Thoracic aorta (tissue), 2 donors: ENCODE measurements at regions not wholly inside any gene's neighbourhood (a gene's known extent, or its start where the extent isn't known, plus 50 kb on each side); places are given as distances from the start of the nearest gene placed in this dataset.

ENCODE experiments used
- ATAC-seq: fragments of 150-250 bp; one replicate; pipeline ENCODE4 v1.8.0; 2017; ENCODE audit warnings: low read depth; ENCODE audit not compliant: insufficient number of reproducible peaks, low FRiP score
- DNase-seq: peaks from one replicate; pipeline ENCODE4 v3.0.0-alpha.2; 2020; ENCODE audit warnings: low spot score
- H3K27ac ChIP-seq, 2 donors: fragments of 200-600 bp; sonication (generic); 1 replicate in 1 of 2; 2 replicates in 1 of 2; pipeline ENCODE4 v1.5.1; 2016; ENCODE audit warnings: mild to moderate bottlenecking in 2 of 2, moderate library complexity in 2 of 2
- H3K27me3 ChIP-seq: fragments of 200-600 bp; sonication (generic); replicated peaks from 2 replicates; pipeline ENCODE4 v1.6.0; 2016; ENCODE audit warnings: mild to moderate bottlenecking; ENCODE audit not compliant: insufficient read depth
- H3K36me3 ChIP-seq: fragments of 200-600 bp; sonication (generic); one replicate; pipeline ENCODE4 v1.5.1; 2016
- H3K4me1 ChIP-seq, 2 donors: fragments of 200-600 bp; sonication (generic); 1 replicate in 1 of 2; 2 replicates in 1 of 2; pipeline versions ENCODE4 v1.5.1 to v1.6.0; 2016; ENCODE audit warnings: low read depth in 2 of 2, mild to moderate bottlenecking in 1 of 2; ENCODE audit not compliant: control insufficient read depth in 1 of 2
- H3K4me3 ChIP-seq: fragments of 200-600 bp; sonication (generic); 2 replicates; pipeline ENCODE4 v1.5.1; 2016; ENCODE audit warnings: mild to moderate bottlenecking
- H3K9me3 ChIP-seq: fragments of 200-600 bp; sonication (generic); 2 replicates; pipeline ENCODE4 v1.5.1; 2016
- CTCF ChIP-seq: fragments of 200-600 bp; sonication (generic); IDR thresholded peaks from one replicate; pipeline ENCODE4 v1.5.1; 2019; ENCODE audit warnings: antibody characterized with exemption

- no peak for TF ChIP-seq CTCF
- Histone ChIP-seq H3K4me3 (no peak overlapping the region), H3K9me3 (no peaks in the 10 kb centered on the region), H3K27ac (no peak overlapping the region), H3K27me3 (no peaks in the 10 kb centered on the region), H3K36me3 (no peaks in the 10 kb centered on the region), H3K4me1 (no peaks in the 10 kb centered on the region)
- DNase-seq (no peak), ATAC-seq (no peak)
Measured at GRCh38 chr1:5570931-5571330, 421.3 kb downstream of the NPHP4 start.

GRCh38 chr1:5568321-5568720 lies 423.9 kb downstream of the NPHP4 start:
- no peaks in the 10 kb centered on the region for H3K27me3 ChIP-seq
- H3K9me3 ChIP-seq = no peaks in the 10 kb centered on the region
- DNase-seq (no peak), ATAC-seq (no peak)
- no peaks in the 10 kb centered on the region for H3K4me1 ChIP-seq
- H3K27ac ChIP-seq = no peak overlapping the region
- H3K36me3 ChIP-seq = no peaks in the 10 kb centered on the region
- no peak for TF ChIP-seq CTCF
- H3K4me3 ChIP-seq = no peak overlapping the region

- DNase-seq (no peak), ATAC-seq (no peak)
- no peaks in the 10 kb centered on the region for H3K4me1 ChIP-seq
- no peaks in the 10 kb centered on the region for H3K27me3 ChIP-seq
- TF ChIP-seq CTCF = no peak
- no peak overlapping the region for H3K4me3 ChIP-seq
- no peak overlapping the region for H3K27ac ChIP-seq
- H3K36me3 ChIP-seq = no peaks in the 10 kb centered on the region
- H3K9me3 ChIP-seq = no peaks in the 10 kb centered on the region
Measured at GRCh38 chr1:5567839-5568238, 424.4 kb downstream of the NPHP4 start.

GRCh38 chr1:5566924-5567323 lies 425.3 kb downstream of the NPHP4 start:
- Histone ChIP-seq H3K27me3 (no peaks in the 10 kb centered on the region), H3K36me3 (no peaks in the 10 kb centered on the region), H3K4me1 (no peaks in the 10 kb centered on the region), H3K27ac (no peak overlapping the region), H3K4me3 (no peak overlapping the region), H3K9me3 (no peaks in the 10 kb centered on the region)
- ATAC-seq (no peak), DNase-seq (no peak)
- no peak for TF ChIP-seq CTCF

GRCh38 chr1:5565281-5566125 lies 426.7 kb downstream of the NPHP4 start:
- H3K4me1 ChIP-seq = no peaks in the 10 kb centered on the region
- DNase-seq = no peak
- no peak overlapping the region for H3K27ac ChIP-seq
- H3K36me3 ChIP-seq = no peaks in the 10 kb centered on the region
- H3K9me3 ChIP-seq = no peaks in the 10 kb centered on the region
- no peak for ATAC-seq
- no peak overlapping the region for H3K4me3 ChIP-seq
- TF ChIP-seq CTCF = no peak
- no peaks in the 10 kb centered on the region for H3K27me3 ChIP-seq
